HT1080 (cell line): ENCODE measurements at regions not wholly inside any gene's neighbourhood (a gene's known extent, or its start where the extent isn't known, plus 50 kb on each side); places are given as distances from the start of the nearest gene placed in this dataset.
"Not testable (repeated sequence)": the region's sequence is repeated elsewhere in the genome, so short reads cannot be mapped to it uniquely, and the experiment has no call there.

ENCODE experiments used
- DNase-seq: peaks from one replicate; pipeline ENCODE4 v3.0.0-alpha.2; 2015; ENCODE audit warnings: low read depth

DNA sequence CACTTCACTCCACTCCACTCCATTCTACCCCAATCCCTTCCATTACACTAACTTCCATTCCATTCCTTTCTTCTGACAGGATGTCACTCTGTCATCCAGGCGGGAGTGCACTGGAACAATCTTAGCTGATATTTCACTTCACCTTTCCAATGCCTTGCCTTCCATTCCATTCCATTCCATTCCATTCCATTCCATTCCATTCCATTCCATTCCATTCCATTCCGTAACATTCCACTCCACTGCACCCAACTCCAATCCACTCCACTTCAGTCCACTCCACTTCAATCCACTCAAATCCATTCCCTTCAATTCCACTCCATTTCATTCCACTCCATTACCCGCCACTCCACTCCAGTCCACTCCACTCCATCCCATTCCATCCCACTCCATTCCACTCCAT lies 1099.4 kb downstream of the TSPY10 start:
- peak; percentile 55 for DNase-seq

DNA sequence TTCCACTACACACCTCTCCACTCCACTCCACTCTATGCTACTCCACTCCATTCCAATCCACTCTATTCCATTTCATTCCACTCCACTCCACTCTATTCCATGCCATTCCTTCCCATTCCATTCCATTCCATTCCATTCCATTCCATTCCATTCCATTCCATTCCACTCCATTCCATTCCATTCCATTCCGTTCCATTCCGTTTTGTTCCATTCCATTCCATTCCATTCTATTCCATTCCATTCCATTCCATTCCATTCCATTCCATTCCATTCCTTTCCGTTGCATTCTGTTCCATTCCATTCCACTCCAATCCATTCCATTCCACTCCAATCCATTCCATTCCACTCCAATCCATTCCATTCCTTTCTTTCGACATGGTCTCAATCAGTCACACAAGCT lies 1121.1 kb downstream of the TSPY10 start:
- not testable (repeated sequence) for DNase-seq

DNA sequence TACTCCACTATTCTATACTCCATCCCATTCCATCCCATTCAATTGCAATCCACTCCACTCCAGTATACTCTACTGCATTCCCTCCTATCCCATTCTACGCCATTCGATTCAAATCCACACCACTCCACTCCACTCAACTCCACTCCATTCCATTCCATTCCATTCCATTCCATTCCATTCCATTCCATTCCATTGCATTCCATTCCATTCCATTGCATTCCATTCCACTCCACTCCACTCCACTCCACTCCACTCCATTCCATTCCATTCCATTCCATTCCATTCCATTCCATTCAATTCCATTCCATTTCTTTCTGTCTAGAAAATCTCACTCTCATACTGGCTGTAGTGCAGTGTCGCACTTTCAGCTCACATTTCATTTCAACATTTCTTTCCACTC lies 1129.4 kb downstream of the TSPY10 start:
- not testable (repeated sequence) for DNase-seq

DNA sequence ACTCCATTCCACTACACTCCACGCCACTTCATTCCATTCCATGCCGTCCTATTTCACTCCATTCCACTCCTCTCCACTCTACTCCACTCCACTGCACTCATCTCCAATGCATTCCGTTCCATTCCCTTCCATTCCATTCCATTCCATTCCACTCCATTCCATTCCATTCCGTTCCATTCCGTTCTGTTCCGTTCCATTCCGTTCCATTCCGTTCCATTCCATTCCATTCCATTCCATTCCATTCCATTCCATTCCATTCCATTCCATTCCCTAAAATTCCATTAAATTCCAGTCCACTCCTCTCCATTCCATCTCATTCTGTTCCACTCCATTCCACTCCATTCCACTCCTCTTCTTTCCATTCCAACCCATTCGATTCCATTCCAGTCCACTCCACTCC lies 1139.1 kb downstream of the TSPY10 start:
- DNase-seq: no peak

DNA sequence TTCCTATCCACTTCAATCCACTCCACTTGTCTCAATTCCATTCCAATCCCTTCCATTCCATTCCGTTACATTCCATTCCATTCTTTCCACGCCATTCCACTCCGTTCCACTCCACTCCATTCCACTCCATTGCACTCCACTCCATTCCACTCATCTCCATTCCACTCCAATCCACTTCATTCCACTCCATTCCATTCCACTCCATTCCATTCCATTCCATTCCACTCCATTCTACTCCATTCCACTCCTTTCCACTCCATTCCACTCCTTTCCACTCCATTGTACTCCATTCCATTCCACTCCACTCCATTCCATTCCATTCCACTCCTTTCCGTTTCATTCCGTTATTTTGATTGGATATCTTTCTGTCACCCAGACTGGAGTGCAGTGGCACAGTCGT lies 1158.7 kb downstream of the TSPY10 start:
- no peak for DNase-seq
